ENCODE measurements at regions not wholly inside any gene's neighbourhood (a gene's known extent, or its start where the extent isn't known, plus 50 kb on each side); places are given as distances from the start of the nearest gene placed in this dataset.
A peak's percentile ranks its signal among the peaks of the same experiment; 100 is the strongest.

DNA sequence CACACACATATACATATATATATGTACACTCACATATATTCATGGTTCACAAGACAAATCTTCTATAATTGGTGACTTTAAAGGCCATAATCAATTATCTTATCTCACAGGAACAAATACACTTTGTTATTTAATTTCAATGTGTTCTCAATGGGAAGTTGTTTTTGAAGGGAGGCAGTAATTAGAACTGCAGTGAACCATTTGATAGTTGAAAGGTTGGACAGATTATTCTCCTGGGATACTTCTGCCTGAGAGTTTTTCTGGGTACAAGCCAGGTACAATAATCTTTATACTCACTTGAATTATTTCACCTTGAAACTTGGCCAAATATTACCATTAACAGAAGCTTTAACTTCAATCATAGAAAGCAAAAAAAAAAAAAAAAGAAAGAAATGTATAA, 546.6 kb upstream of the LRRTM4 start:
- no peak overlapping the region for H3K27ac ChIP-seq
- no peak for DNase-seq (ENCODE audit: low spot score)
- TF ChIP-seq, protein P1, sequence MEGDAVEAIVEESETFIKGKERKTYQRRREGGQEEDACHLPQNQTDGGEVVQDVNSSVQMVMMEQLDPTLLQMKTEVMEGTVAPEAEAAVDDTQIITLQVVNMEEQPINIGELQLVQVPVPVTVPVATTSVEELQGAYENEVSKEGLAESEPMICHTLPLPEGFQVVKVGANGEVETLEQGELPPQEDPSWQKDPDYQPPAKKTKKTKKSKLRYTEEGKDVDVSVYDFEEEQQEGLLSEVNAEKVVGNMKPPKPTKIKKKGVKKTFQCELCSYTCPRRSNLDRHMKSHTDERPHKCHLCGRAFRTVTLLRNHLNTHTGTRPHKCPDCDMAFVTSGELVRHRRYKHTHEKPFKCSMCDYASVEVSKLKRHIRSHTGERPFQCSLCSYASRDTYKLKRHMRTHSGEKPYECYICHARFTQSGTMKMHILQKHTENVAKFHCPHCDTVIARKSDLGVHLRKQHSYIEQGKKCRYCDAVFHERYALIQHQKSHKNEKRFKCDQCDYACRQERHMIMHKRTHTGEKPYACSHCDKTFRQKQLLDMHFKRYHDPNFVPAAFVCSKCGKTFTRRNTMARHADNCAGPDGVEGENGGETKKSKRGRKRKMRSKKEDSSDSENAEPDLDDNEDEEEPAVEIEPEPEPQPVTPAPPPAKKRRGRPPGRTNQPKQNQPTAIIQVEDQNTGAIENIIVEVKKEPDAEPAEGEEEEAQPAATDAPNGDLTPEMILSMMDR (conservative IDR thresholded peaks at IDR 0.05; ENCODE audit: low read depth): no peak
- POLR2A ChIA-PET (ENCODE audit: low non-redundant PET): no interaction called here
- CTCF ChIA-PET: no interaction called here

DNA sequence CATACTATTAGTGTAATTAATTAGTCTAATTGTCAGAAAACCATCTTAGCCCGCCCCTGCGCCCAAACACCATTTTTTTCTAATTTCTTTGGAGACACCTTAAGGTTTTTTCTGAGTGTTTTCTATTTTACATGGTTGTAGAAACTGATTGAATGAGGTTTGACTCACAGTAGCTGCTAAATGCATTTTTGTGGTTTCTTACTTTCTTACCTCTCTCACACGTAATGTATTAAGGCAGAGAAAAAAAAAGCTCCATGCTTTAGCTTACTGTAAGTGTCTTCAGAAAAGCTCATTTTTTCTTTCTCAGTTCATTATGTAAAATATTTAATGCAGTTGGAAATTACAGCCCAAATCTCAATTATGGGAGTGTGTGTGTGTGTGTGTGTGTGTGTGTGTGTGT, 548.5 kb upstream of the LRRTM4 start:
- POLR2A ChIA-PET (ENCODE audit: low non-redundant PET): no interaction called here
- peak; percentile 7 for DNase-seq (ENCODE audit: low spot score)
- no peak overlapping the region for H3K27ac ChIP-seq
- TF ChIP-seq, protein P1 (conservative IDR thresholded peaks at IDR 0.05; ENCODE audit: low read depth): no peak
- CTCF ChIA-PET: interaction anchor here (0.6 to 0.7 kb wide), 3 partner anchors 33 to 469 kb away, joined by 3 to 4 read pairs (median 3); no protein-coding TSS in a partner anchor

GRCh38 chr2:78077633-78078032, 555.5 kb upstream of the LRRTM4 start:
- no peak overlapping the region for H3K27ac ChIP-seq
- TF ChIP-seq, protein P1 (conservative IDR thresholded peaks at IDR 0.05; ENCODE audit: low read depth): no peak
- ChIA-PET POLR2A (ENCODE audit: low non-redundant PET) (no interaction called here), CTCF (interaction anchor here (0.6 kb wide), 1 partner anchor 37 kb away, joined by 3 read pairs; no protein-coding TSS in a partner anchor)
- no peak for DNase-seq (ENCODE audit: low spot score)

DNA sequence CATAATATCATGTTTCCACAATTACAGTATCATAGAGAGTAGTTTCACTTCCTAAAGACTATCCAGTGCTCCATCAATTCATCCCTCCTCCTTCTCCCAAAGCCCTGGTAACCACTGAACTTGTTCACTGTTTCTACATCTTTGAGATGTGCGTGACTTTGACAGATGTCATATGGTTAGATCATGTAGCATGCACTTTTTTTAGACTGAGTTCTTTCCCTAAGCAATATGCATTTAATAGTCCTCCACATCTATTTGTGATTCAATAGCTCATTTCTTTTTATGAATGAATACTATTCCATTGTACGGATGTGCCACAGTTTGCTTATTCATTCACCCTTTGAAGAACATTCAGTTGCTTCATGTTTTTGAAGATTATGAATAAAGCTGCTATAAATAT, 560.4 kb upstream of the LRRTM4 start:
- TF ChIP-seq, protein P1 (conservative IDR thresholded peaks at IDR 0.05; ENCODE audit: low read depth): no peak
- no peak for DNase-seq (ENCODE audit: low spot score)
- no peak overlapping the region for H3K27ac ChIP-seq
- ChIA-PET CTCF (no interaction called here), POLR2A (ENCODE audit: low non-redundant PET) (no interaction called here)

DNA sequence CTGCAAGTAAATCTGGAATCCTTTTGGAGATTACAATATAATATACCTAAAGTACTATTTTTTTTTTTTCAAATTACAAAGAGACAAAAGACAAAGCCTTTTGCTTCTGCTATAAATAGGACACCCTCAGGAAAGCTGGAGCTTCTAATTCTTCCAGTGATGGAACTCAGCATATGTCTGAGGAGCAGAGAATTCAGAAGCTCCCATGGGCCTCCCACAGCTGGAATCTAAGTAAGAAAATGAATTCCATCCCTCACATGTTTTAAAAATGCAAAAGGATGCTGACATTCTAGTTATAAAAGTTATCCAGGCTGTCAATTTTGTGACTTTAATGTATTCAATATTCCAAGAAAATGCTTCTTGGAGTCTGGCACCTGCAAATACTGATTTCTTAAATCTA, 571.3 kb upstream of the LRRTM4 start:
- DNase-seq (ENCODE audit: low spot score): no peak
- POLR2A ChIA-PET (ENCODE audit: low non-redundant PET): no interaction called here
- TF ChIP-seq, protein P1 (conservative IDR thresholded peaks at IDR 0.05; ENCODE audit: low read depth): no peak
- no peak overlapping the region for H3K27ac ChIP-seq
- CTCF ChIA-PET: interaction anchor here (0.7 kb wide), 1 partner anchor 591 kb away, joined by 3 read pairs; no protein-coding TSS in a partner anchor

- ChIA-PET POLR2A (ENCODE audit: low non-redundant PET) (no interaction called here), CTCF (no interaction called here)
- DNase-seq (ENCODE audit: low spot score): no peak
- TF ChIP-seq, protein P1 (conservative IDR thresholded peaks at IDR 0.05; ENCODE audit: low read depth): no peak
- H3K27ac ChIP-seq: no peak overlapping the region
Measured at GRCh38 chr2:78109272-78109671, 587.1 kb upstream of the LRRTM4 start.

GRCh38 chr2:78115291-78115690, 593.1 kb upstream of the LRRTM4 start:
- TF ChIP-seq, protein P1 (conservative IDR thresholded peaks at IDR 0.05; ENCODE audit: low read depth): no peak

More at GRCh38 chr2:78115291-78115690, 593.1 kb upstream of the LRRTM4 start:
- POLR2A ChIA-PET (ENCODE audit: low non-redundant PET): no interaction called here
- no peak for DNase-seq (ENCODE audit: low spot score)
- H3K27ac ChIP-seq: no peak overlapping the region
- CTCF ChIA-PET: interaction anchor here (0.6 kb wide), 2 partner anchors 37 to 964 kb away, joined by 3 read pairs; no protein-coding TSS in a partner anchor

Data from RWPE1 (cell line).